ENCODE measurements at regions not wholly inside any gene's neighbourhood (a gene's known extent, or its start where the extent isn't known, plus 50 kb on each side); places are given as distances from the start of the nearest gene placed in this dataset.

DNA sequence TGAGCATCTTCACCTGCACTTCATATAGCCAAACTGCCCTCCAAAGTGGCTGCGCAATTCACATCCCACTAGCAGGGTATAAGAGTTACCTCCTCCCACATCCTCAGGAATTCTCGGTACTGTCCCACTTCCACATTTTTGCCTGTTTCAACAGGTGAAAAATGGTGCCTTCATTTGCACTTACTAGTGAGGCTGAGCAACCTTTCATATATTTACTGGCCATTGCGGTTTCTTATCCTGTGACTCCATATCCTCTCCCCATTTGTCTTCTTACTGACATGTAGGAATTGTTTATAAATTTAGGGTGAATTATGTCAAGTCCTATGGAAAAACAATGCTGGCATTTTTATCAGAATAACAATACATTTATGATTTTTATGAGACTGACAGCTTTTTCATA, 61.9 kb downstream of the NIBAN1 start:
- H3K56ac ChIP-seq (replicated peaks; ENCODE audit: insufficient read length, low read depth, low read length): no peak overlapping the region
- H3K4ac ChIP-seq (replicated peaks; ENCODE audit: insufficient read length, low read depth, low read length): no peak overlapping the region
- no peak overlapping the region for H2BK5ac ChIP-seq (ENCODE audit: low read depth, low read length)
- CTCF ChIA-PET (ENCODE audit: partially characterized antibody): no interaction called here
- H3K36me3 ChIP-seq (ENCODE audit: control insufficient read depth in 2 of 4, insufficient read depth in 4 of 4, low read length in 3 of 4): no peaks in the 10 kb centered on the region
- no peak overlapping the region for H2AK5ac ChIP-seq (ENCODE audit: low read depth, low read length)
- no peak overlapping the region for H4K5ac ChIP-seq (ENCODE audit: insufficient read length, low read depth, low read length)
- no peak overlapping the region for H2AFZ ChIP-seq (ENCODE audit: low read length)
- no peaks in the 10 kb centered on the region for H3K79me1 ChIP-seq (ENCODE audit: low read depth, low read length)
- POLR2A ChIA-PET (ENCODE audit: partially characterized antibody): interaction anchor here (0.7 kb wide), 1 partner anchor 11 kb away, joined by 3 read pairs; no protein-coding TSS in a partner anchor
- no peak overlapping the region for H3K27ac ChIP-seq (ENCODE audit: low read depth, low read length)
- H2BK15ac ChIP-seq (ENCODE audit: low read length): no peak overlapping the region
- no peak overlapping the region for H3K18ac ChIP-seq (ENCODE audit: extremely low read depth, low read length)
- no peak overlapping the region for H4K91ac ChIP-seq (replicated peaks; ENCODE audit: insufficient read length, low read length)
- FAIRE-seq (no peak), DNase-seq (ENCODE audit: low read depth in 1 of 2, low spot score in 2 of 2) (no peak)
- no peak overlapping the region for H3K4me2 ChIP-seq (ENCODE audit: insufficient read depth in 1 of 2, low read depth in 2 of 2, low read length in 2 of 2)
- no peaks in the 10 kb centered on the region for H3K23me2 ChIP-seq (ENCODE audit: low read depth, low read length)
- no peaks in the 10 kb centered on the region for H3K27me3 ChIP-seq (replicated peaks in 1 of 4; ENCODE audit: control insufficient read depth in 3 of 4, extremely low read depth in 1 of 4, insufficient read depth in 3 of 4, low read length in 3 of 4)
- H2BK120ac ChIP-seq (replicated peaks; ENCODE audit: low read depth, low read length): no peak overlapping the region
- H3K23ac ChIP-seq (ENCODE audit: insufficient read length): no peak overlapping the region
- no peaks in the 10 kb centered on the region for H3K79me2 ChIP-seq (ENCODE audit: control insufficient read depth in 1 of 2, insufficient read depth in 2 of 2, low read length in 2 of 2)
- no peak overlapping the region for H3K14ac ChIP-seq (ENCODE audit: insufficient read length)
- H3K4me1 ChIP-seq (replicated peaks in 1 of 4; ENCODE audit: control insufficient read depth in 3 of 4, insufficient read depth in 4 of 4, low read length in 3 of 4): peaks cover 0 to 4% (median 0%) of the 10 kb centered on the region in 4 experiments; a peak in 1 of 7 replicates
- H4K8ac ChIP-seq (ENCODE audit: extremely low read depth, insufficient read depth, low read length): no peak overlapping the region
- WGBS, 2 experiments (ENCODE audit: extremely low coverage in 1 of 2, insufficient coverage in 1 of 2, insufficient read length in 1 of 2, insufficient replicate concordance in 2 of 2, low coverage in 1 of 2, low lambda C conversion rate in 2 of 2, missing lambda C conversion rate in 1 of 2): 91% methylated on average over 3 of the region's 3 CpGs; no CpG with 5 or more reads in 1 of the 2 experiments
- H3K9me3 ChIP-seq (ENCODE audit: insufficient read depth in 2 of 2, low read depth in 1 of 2, low read length in 1 of 2): no peaks in the 10 kb centered on the region
- no peak overlapping the region for H3K4me3 ChIP-seq (ENCODE audit: extremely low read depth in 1 of 4, insufficient read depth in 2 of 4, low read depth in 3 of 4, low read length in 4 of 4)
- H2BK20ac ChIP-seq (ENCODE audit: low read length): no peak overlapping the region
- H2BK12ac ChIP-seq (ENCODE audit: low read depth, low read length): no peak overlapping the region
- no peak overlapping the region for H3K9ac ChIP-seq (replicated peaks in 1 of 4; ENCODE audit: extremely low read depth in 1 of 4, low read depth in 3 of 4, low read length in 3 of 4)
- H4K20me1 ChIP-seq (replicated peaks in 1 of 2; ENCODE audit: control insufficient read depth in 1 of 2, insufficient read depth in 2 of 2, low read length in 2 of 2): no peaks in the 10 kb centered on the region
- no peak for TF ChIP-seq FOSL1 (IDR thresholded peaks at IDR 0.05; ENCODE audit: insufficient read depth, low read depth, low read length)
- no peak for TF ChIP-seq SP1 (IDR thresholded peaks at IDR 0.05; ENCODE audit: low read depth, low read length)
- no peak for TF ChIP-seq RBBP5 (IDR thresholded peaks at IDR 0.05; ENCODE audit: borderline replicate concordance, low read depth, low read length)
- no peak for TF ChIP-seq NANOG (IDR thresholded peaks at IDR 0.05; ENCODE audit: insufficient read depth, low read depth, low read length, poor library complexity, severe bottlenecking)
- no peak for TF ChIP-seq TBP (IDR thresholded peaks at IDR 0.05; ENCODE audit: low read depth, low read length)
- TF ChIP-seq RFX5 (IDR thresholded peaks at IDR 0.05; ENCODE audit: borderline replicate concordance, low read depth, low read length): no peak
- TF ChIP-seq, protein P1, sequence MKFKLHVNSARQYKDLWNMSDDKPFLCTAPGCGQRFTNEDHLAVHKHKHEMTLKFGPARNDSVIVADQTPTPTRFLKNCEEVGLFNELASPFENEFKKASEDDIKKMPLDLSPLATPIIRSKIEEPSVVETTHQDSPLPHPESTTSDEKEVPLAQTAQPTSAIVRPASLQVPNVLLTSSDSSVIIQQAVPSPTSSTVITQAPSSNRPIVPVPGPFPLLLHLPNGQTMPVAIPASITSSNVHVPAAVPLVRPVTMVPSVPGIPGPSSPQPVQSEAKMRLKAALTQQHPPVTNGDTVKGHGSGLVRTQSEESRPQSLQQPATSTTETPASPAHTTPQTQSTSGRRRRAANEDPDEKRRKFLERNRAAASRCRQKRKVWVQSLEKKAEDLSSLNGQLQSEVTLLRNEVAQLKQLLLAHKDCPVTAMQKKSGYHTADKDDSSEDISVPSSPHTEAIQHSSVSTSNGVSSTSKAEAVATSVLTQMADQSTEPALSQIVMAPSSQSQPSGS (IDR thresholded peaks at IDR 0.05; ENCODE audit: low read length): no peak
- no peak for TF ChIP-seq KDM4A (IDR thresholded peaks at IDR 0.05; ENCODE audit: low read depth, low read length, severe bottlenecking)
- no peak for TF ChIP-seq POLR2AphosphoS5 (IDR thresholded peaks at IDR 0.05; ENCODE audit: low read depth, low read length)
- TF ChIP-seq EP300 (IDR thresholded peaks at IDR 0.05; ENCODE audit: borderline replicate concordance in 1 of 2, low read depth in 2 of 2, low read length in 2 of 2): no peak
- TF ChIP-seq KDM5A (IDR thresholded peaks at IDR 0.05; ENCODE audit: low read length): no peak
- TF ChIP-seq CTBP2 (IDR thresholded peaks at IDR 0.05; ENCODE audit: borderline replicate concordance, insufficient read depth, insufficient read length, low read length): no peak
- TF ChIP-seq HDAC6 (IDR thresholded peaks at IDR 0.05; ENCODE audit: low read depth, low read length): no peak
